ENCODE measurements at regions not wholly inside any gene's neighbourhood (a gene's known extent, or its start where the extent isn't known, plus 50 kb on each side); places are given as distances from the start of the nearest gene placed in this dataset.

DNA sequence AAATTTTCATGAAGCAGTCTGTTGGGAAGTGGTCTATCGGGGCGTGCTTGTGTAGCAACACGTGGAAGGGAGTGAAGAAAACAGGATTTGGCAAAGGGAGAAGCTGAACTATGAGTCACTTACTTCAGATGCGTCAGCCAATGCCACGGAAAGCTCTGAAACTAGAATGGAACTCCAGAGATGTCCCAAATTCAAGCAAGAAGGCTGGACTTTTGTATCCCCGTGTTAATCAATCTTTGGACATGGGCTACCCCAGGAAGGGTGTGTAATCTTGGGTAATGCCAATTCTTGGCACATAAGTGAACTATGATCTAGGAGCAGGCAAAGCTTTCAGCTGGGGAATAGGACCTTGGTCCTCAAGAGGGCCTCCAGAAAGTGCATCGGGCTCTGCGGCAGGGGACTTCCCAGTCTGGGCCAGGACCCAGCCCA, 102.6 kb downstream of the ADSS2 start:
- TF ChIP-seq POLR2A (IDR thresholded peaks at IDR 0.05) (no peak), EP300 (IDR thresholded peaks at IDR 0.05) (no peak), POLR2AphosphoS5 (IDR thresholded peaks at IDR 0.05) (peak in 1 of 3 donors; percentile 39)
- TF ChIP-seq, protein P1, sequence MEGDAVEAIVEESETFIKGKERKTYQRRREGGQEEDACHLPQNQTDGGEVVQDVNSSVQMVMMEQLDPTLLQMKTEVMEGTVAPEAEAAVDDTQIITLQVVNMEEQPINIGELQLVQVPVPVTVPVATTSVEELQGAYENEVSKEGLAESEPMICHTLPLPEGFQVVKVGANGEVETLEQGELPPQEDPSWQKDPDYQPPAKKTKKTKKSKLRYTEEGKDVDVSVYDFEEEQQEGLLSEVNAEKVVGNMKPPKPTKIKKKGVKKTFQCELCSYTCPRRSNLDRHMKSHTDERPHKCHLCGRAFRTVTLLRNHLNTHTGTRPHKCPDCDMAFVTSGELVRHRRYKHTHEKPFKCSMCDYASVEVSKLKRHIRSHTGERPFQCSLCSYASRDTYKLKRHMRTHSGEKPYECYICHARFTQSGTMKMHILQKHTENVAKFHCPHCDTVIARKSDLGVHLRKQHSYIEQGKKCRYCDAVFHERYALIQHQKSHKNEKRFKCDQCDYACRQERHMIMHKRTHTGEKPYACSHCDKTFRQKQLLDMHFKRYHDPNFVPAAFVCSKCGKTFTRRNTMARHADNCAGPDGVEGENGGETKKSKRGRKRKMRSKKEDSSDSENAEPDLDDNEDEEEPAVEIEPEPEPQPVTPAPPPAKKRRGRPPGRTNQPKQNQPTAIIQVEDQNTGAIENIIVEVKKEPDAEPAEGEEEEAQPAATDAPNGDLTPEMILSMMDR (IDR thresholded peaks at IDR 0.05) = no peak

Data from stomach (tissue), 4 donors.